Uterus (tissue), 2 donors: ENCODE measurements at regions not wholly inside any gene's neighbourhood (a gene's known extent, or its start where the extent isn't known, plus 50 kb on each side); places are given as distances from the start of the nearest gene placed in this dataset.
"Not testable (repeated sequence)": the region's sequence is repeated elsewhere in the genome, so short reads cannot be mapped to it uniquely, and the experiment has no call there.

Source experiments
- POLR2A ChIP-seq, 2 donors: fragments of 450-650 bp; IDR thresholded peaks; one replicate each; pipeline ENCODE4 v1.6.1; 2016; ENCODE audit warnings: antibody characterized with exemption in 2 of 2, mild to moderate bottlenecking in 1 of 2, moderate library complexity in 1 of 2
- TF ChIP-seq, protein P1 (sequence below), 4 experiments: fragments of 200-600 bp in 2 of 4; fragments of 450-650 bp in 2 of 4; sonication (generic) in 2 of 4; IDR thresholded peaks; one replicate each; pipeline ENCODE4 v1.5.1; 2016 to 2019; ENCODE audit warnings: antibody characterized with exemption in 4 of 4, mild to moderate bottlenecking in 2 of 4, moderate library complexity in 1 of 4

DNA sequence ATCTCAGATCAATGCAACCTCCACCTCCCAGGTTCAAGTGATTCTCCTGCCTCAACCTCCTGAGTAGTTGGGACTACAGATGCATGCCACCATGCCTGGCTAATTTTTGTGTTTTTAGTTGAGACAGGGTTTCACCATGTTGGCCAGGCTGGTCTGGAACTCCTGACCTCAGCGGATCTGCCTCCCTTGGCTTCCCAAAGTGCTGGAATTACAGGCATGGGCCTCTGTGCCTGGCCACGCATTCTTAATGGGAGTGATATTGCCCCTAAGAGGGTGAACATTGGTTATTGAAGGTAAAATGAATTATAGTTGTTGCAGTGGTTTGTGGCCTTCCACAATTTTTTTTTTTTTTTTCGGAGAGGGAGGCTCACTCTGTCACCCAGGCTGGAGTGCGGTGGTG lies 309.5 kb upstream of the ZNF337 start:
- TF ChIP-seq, protein P1, sequence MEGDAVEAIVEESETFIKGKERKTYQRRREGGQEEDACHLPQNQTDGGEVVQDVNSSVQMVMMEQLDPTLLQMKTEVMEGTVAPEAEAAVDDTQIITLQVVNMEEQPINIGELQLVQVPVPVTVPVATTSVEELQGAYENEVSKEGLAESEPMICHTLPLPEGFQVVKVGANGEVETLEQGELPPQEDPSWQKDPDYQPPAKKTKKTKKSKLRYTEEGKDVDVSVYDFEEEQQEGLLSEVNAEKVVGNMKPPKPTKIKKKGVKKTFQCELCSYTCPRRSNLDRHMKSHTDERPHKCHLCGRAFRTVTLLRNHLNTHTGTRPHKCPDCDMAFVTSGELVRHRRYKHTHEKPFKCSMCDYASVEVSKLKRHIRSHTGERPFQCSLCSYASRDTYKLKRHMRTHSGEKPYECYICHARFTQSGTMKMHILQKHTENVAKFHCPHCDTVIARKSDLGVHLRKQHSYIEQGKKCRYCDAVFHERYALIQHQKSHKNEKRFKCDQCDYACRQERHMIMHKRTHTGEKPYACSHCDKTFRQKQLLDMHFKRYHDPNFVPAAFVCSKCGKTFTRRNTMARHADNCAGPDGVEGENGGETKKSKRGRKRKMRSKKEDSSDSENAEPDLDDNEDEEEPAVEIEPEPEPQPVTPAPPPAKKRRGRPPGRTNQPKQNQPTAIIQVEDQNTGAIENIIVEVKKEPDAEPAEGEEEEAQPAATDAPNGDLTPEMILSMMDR (IDR thresholded peaks at IDR 0.05): not testable (repeated sequence)
- TF ChIP-seq POLR2A (IDR thresholded peaks at IDR 0.05): not testable (repeated sequence)
